Prostate gland (tissue), 2 donors: ENCODE measurements at regions not wholly inside any gene's neighbourhood (a gene's known extent, or its start where the extent isn't known, plus 50 kb on each side); places are given as distances from the start of the nearest gene placed in this dataset.

Experiments used
- DNase-seq: peaks from one replicate; pipeline ENCODE4 v3.0.0-alpha.2; 2019; ENCODE audit warnings: low spot score
- H3K27ac ChIP-seq, 2 donors: fragments of 200-600 bp; sonication (generic); 2 replicates each; pipeline ENCODE4 v1.5.1; 2017 to 2019
- H3K27me3 ChIP-seq: fragments of 200-600 bp; sonication (generic); replicated peaks from 2 replicates; pipeline ENCODE4 v1.5.1; 2019; ENCODE audit not compliant: insufficient read depth
- H3K36me3 ChIP-seq, 2 donors: fragments of 200-600 bp; sonication (generic); 1 replicate in 1 of 2; 2 replicates in 1 of 2; pipeline versions ENCODE4 v1.5.1 to v1.8.1; 2017 to 2019
- H3K4me1 ChIP-seq: fragments of 200-600 bp; sonication (generic); replicated peaks from 2 replicates; pipeline ENCODE4 v1.5.1; 2019
- H3K4me3 ChIP-seq, 2 donors: fragments of 200-600 bp; sonication (generic); 2 replicates each; pipeline ENCODE4 v1.5.1; 2017 to 2019
- H3K9me3 ChIP-seq: fragments of 200-600 bp; sonication (generic); 2 replicates; pipeline ENCODE4 v1.5.1; 2017
- CTCF ChIP-seq, 4 experiments: fragments of 200-600 bp in 2 of 4; fragments of 450-650 bp in 2 of 4; sonication (generic) in 2 of 4; IDR thresholded peaks; 1 replicate in 3 of 4; 2 replicates in 1 of 4; pipeline ENCODE4 v1.5.1; 2016 to 2019; ENCODE audit warnings: antibody characterized with exemption in 4 of 4, mild to moderate bottlenecking in 2 of 4, moderate library complexity in 2 of 4
- POLR2A ChIP-seq: fragments of 450-650 bp; IDR thresholded peaks from one replicate; pipeline ENCODE4 v1.6.1; 2016; ENCODE audit warnings: antibody characterized with exemption, mild to moderate bottlenecking
- POLR2AphosphoS5 ChIP-seq: sonication (generic); formaldehyde crosslinking; IDR thresholded peaks from one replicate; pipeline ENCODE4 v1.6.1; 2017; ENCODE audit warnings: antibody characterized with exemption
- WGBS: methylation state at CpG from one replicate; pipeline ENCODE4 v1.1.5; 2018; 5-methylcytosine and 5-hydroxymethylcytosine counted together
- intact Hi-C: fragments of 100-400 bp; cut with DNase I; formaldehyde crosslinking; loops from one replicate; pipeline ENCODE4 v1.14.2; 2022

- Histone ChIP-seq H3K27ac (no peak overlapping the region), H3K4me1 (no peaks in the 10 kb centered on the region), H3K9me3 (no peaks in the 10 kb centered on the region), H3K27me3 (no peaks in the 10 kb centered on the region), H3K4me3 (no peak overlapping the region), H3K36me3 (no peaks in the 10 kb centered on the region)
- intact Hi-C loops, result no loop called here
- WGBS, result 87% methylated on average over 4 of the region's 4 CpGs
- DNase-seq, result no peak
- TF ChIP-seq CTCF (IDR thresholded peaks at IDR 0.05) (no peak), POLR2AphosphoS5 (no peak), POLR2A (no peak)
Observed at GRCh38 chr4:189084671-189085070, 856.0 kb upstream of the FRG1 start.

- H3K9me3 ChIP-seq, result no peaks in the 10 kb centered on the region
- H3K27me3 ChIP-seq, result no peaks in the 10 kb centered on the region
- H3K36me3 ChIP-seq, result no peaks in the 10 kb centered on the region
- H3K27ac ChIP-seq, result no peak overlapping the region
- TF ChIP-seq POLR2A, result no peak
- no peak for TF ChIP-seq POLR2AphosphoS5
- TF ChIP-seq CTCF (IDR thresholded peaks at IDR 0.05), result no peak
- no peak for DNase-seq
- no peak overlapping the region for H3K4me3 ChIP-seq
- H3K4me1 ChIP-seq, result no peaks in the 10 kb centered on the region
- 66% methylated on average over 2 of the region's 2 CpGs for whole genome bisulfite sequencing
- intact Hi-C loops, result no loop called here
Observed at GRCh38 chr4:189087971-189088370, 852.7 kb upstream of the FRG1 start.

GRCh38 chr4:189088780-189089179, 851.9 kb upstream of the FRG1 start:
- Histone ChIP-seq H3K9me3 (no peaks in the 10 kb centered on the region), H3K27me3 (no peaks in the 10 kb centered on the region), H3K4me3 (no peak overlapping the region), H3K27ac (no peak overlapping the region), H3K4me1 (no peaks in the 10 kb centered on the region), H3K36me3 (no peaks in the 10 kb centered on the region)
- TF ChIP-seq POLR2A (no peak), CTCF (IDR thresholded peaks at IDR 0.05) (no peak), POLR2AphosphoS5 (no peak)
- peak; percentile 12 for DNase-seq
- intact Hi-C loops, result no loop called here
- 16% methylated on average over 5 of the region's 5 CpGs for WGBS

GRCh38 chr4:189090174-189090814, 850.4 kb upstream of the FRG1 start:
- DNase-seq, result no peak

More at GRCh38 chr4:189090174-189090814, 850.4 kb upstream of the FRG1 start:
- 82% methylated on average over 2 of the region's 2 CpGs for WGBS
- Histone ChIP-seq H3K4me3 (no peak overlapping the region), H3K4me1 (no peaks in the 10 kb centered on the region), H3K27me3 (no peaks in the 10 kb centered on the region), H3K9me3 (no peaks in the 10 kb centered on the region), H3K27ac (no peak overlapping the region), H3K36me3 (no peaks in the 10 kb centered on the region)
- intact Hi-C loops, result no loop called here
- no peak for TF ChIP-seq POLR2A
- TF ChIP-seq POLR2AphosphoS5, result no peak
- peak in 1 of 4 experiments; percentile 14 for TF ChIP-seq CTCF (IDR thresholded peaks at IDR 0.05)
